ENCODE measurements at regions not wholly inside any gene's neighbourhood (a gene's known extent, or its start where the extent isn't known, plus 50 kb on each side); places are given as distances from the start of the nearest gene placed in this dataset.

- no peak for DNase-seq (ENCODE audit: low read depth)
- TF ChIP-seq, protein P1, sequence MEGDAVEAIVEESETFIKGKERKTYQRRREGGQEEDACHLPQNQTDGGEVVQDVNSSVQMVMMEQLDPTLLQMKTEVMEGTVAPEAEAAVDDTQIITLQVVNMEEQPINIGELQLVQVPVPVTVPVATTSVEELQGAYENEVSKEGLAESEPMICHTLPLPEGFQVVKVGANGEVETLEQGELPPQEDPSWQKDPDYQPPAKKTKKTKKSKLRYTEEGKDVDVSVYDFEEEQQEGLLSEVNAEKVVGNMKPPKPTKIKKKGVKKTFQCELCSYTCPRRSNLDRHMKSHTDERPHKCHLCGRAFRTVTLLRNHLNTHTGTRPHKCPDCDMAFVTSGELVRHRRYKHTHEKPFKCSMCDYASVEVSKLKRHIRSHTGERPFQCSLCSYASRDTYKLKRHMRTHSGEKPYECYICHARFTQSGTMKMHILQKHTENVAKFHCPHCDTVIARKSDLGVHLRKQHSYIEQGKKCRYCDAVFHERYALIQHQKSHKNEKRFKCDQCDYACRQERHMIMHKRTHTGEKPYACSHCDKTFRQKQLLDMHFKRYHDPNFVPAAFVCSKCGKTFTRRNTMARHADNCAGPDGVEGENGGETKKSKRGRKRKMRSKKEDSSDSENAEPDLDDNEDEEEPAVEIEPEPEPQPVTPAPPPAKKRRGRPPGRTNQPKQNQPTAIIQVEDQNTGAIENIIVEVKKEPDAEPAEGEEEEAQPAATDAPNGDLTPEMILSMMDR (IDR thresholded peaks at IDR 0.05; ENCODE audit: insufficient read depth, low read depth, low read length, missing control alignments) = no peak
- no peak overlapping the region for H3K4me3 ChIP-seq (ENCODE audit: low read length)
Observed at GRCh38 chr7:117929237-117929636, 56.0 kb upstream of the CTTNBP2 start.

- no peak overlapping the region for H3K4me3 ChIP-seq (ENCODE audit: low read length)
- TF ChIP-seq, protein P1 (IDR thresholded peaks at IDR 0.05; ENCODE audit: insufficient read depth, low read depth, low read length, missing control alignments) = no peak
- no peak for DNase-seq (ENCODE audit: low read depth)
Observed at GRCh38 chr7:117931314-117931713, 58.1 kb upstream of the CTTNBP2 start.

GRCh38 chr7:117937049-117937752 is 64.0 kb upstream of the CTTNBP2 start:
- H3K4me3 ChIP-seq (ENCODE audit: low read length) = no peak overlapping the region
- peak; percentile 37 for DNase-seq (ENCODE audit: low read depth)
- TF ChIP-seq, protein P1 (IDR thresholded peaks at IDR 0.05; ENCODE audit: insufficient read depth, low read depth, low read length, missing control alignments) = no peak

- TF ChIP-seq, protein P1 (IDR thresholded peaks at IDR 0.05; ENCODE audit: insufficient read depth, low read depth, low read length, missing control alignments) = no peak
- DNase-seq (ENCODE audit: low read depth) = peak; percentile 11
- H3K4me3 ChIP-seq (ENCODE audit: low read length) = no peak overlapping the region
Observed at GRCh38 chr7:117937753-117938483, 64.7 kb upstream of the CTTNBP2 start.

DNA sequence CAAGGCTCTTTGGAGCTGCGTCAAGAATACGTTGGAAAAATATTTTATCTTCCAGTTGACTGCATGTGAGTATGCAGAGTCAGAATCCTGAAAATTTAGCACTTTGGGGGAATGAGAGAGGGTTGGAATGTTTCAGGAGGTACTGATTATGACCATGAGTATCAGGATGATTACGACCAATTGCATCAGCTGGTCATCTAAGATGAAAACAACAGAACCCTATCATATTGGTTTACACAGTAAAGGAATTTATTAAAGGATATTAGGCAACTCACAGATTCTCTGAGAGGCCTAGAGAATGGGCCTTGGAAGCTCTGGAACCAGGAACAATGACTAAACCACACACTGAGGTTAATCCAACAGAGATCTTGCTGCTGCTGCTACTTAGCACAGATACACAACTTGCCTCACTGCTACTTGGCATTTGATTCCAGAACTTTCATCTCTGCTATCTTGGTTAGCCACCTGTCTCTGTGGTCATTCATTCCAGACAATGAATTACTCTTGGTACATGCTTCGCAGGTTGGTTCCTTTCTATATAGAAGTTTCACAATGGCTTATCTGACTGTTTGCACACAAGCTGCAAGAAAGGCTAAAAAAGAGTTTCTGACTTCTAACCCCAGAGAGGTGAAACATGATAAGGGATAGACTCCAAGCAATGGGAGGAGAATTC is 68.0 kb upstream of the CTTNBP2 start:
- no peak overlapping the region for H3K4me3 ChIP-seq (ENCODE audit: low read length)
- TF ChIP-seq, protein P1 (IDR thresholded peaks at IDR 0.05; ENCODE audit: insufficient read depth, low read depth, low read length, missing control alignments) = no peak
- no peak for DNase-seq (ENCODE audit: low read depth)

GRCh38 chr7:117942780-117943179 is 69.5 kb upstream of the CTTNBP2 start:
- no peak overlapping the region for H3K4me3 ChIP-seq (ENCODE audit: low read length)
- TF ChIP-seq, protein P1 (IDR thresholded peaks at IDR 0.05; ENCODE audit: insufficient read depth, low read depth, low read length, missing control alignments) = no peak
- no peak for DNase-seq (ENCODE audit: low read depth)
